ENCODE measurements at regions not wholly inside any gene's neighbourhood (a gene's known extent, or its start where the extent isn't known, plus 50 kb on each side); places are given as distances from the start of the nearest gene placed in this dataset.

DNA sequence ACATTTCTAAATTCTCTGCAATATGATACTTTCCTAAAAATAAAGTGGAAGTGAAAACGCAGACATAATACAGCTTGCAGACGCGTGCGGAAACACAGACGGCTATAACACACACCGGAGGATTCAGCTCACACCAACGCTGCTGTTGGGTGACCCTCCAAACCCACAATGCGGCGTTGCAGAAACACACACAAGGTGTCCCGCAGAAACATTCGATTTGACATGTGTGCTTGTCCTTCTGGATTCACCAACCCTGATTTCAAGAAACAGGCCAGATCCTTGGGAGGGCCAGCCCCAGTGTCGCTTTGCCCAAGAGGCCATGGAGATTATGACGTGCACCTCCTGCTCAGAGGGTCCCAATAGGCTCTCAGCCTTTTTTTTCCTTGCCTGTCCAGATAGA, 136.7 kb upstream of the TCERG1L start:
- no peak overlapping the region for H3K23ac ChIP-seq (ENCODE audit: insufficient read length, low read depth, low read length)
- H3K27me3 ChIP-seq (ENCODE audit: insufficient read depth, low read length), result no peaks in the 10 kb centered on the region
- H4K8ac ChIP-seq (replicated peaks; ENCODE audit: insufficient read length, low read depth, low read length), result no peak overlapping the region
- H2BK5ac ChIP-seq (ENCODE audit: insufficient read length, low read length), result no peak overlapping the region
- no peak overlapping the region for H4K5ac ChIP-seq (ENCODE audit: insufficient read length, low read depth, low read length)
- no peaks in the 10 kb centered on the region for H3K9me3 Mint-ChIP-seq
- no peak overlapping the region for H3K9ac ChIP-seq (ENCODE audit: extremely low read depth, insufficient read length, low read length)
- no peak overlapping the region for H3K4me2 ChIP-seq (ENCODE audit: insufficient read depth, insufficient read length, low read length)
- no CpG with 5 or more reads among the region's 13 CpGs for WGBS (ENCODE audit: extremely low coverage, insufficient read length, low lambda C conversion rate)
- TF ChIP-seq CTCF (conservative IDR thresholded peaks at IDR 0.05), result no peak
- no peak overlapping the region for H3K27ac Mint-ChIP-seq
- no peak for DNase-seq
- peaks cover 6% of the 10 kb centered on the region for H3K27me3 Mint-ChIP-seq (ENCODE audit: low read depth)
- no peak overlapping the region for H2BK15ac ChIP-seq (ENCODE audit: low read depth, low read length)
- H3K79me1 ChIP-seq (ENCODE audit: insufficient read depth, low read depth, low read length, poor library complexity, severe bottlenecking), result no peaks in the 10 kb centered on the region
- no peak overlapping the region for H2BK12ac ChIP-seq (ENCODE audit: insufficient read length, low read depth, low read length)
- no peak overlapping the region for H2AK5ac ChIP-seq (ENCODE audit: insufficient read length, low read length)
- peaks cover 3% of the 10 kb centered on the region; the same call in 1 of the 2 replicates for H3K4me1 ChIP-seq (ENCODE audit: insufficient read depth, low read length)
- H3K4me3 Mint-ChIP-seq, result no peak overlapping the region
- no peak overlapping the region for H3K18ac ChIP-seq (ENCODE audit: insufficient read length, low read depth, low read length)
- no peaks in the 10 kb centered on the region; a peak in 1 of 7 replicates for H3K36me3 Mint-ChIP-seq (ENCODE audit: insufficient read depth in 1 of 3, low read depth in 3 of 3)
- H3K79me2 ChIP-seq (ENCODE audit: insufficient read depth, low read length), result no peaks in the 10 kb centered on the region
- no peak overlapping the region for H3K14ac ChIP-seq (ENCODE audit: insufficient read depth, low read length)
- no peak overlapping the region for H2BK20ac ChIP-seq (ENCODE audit: low read depth, low read length, poor library complexity, severe bottlenecking)
- H3K56ac ChIP-seq (ENCODE audit: insufficient read length, low read depth, low read length), result no peak overlapping the region
- H3K4ac ChIP-seq (ENCODE audit: low read depth, low read length), result no peak overlapping the region
- H3K9me3 ChIP-seq (ENCODE audit: control insufficient read depth, low read depth, low read length), result no peaks in the 10 kb centered on the region
- no peaks in the 10 kb centered on the region for H4K20me1 ChIP-seq (ENCODE audit: control insufficient read depth, insufficient read depth, insufficient read length)
- no peaks in the 10 kb centered on the region for H3K23me2 ChIP-seq (ENCODE audit: insufficient read length, low read depth, low read length, poor library complexity, severe bottlenecking)
- H4K91ac ChIP-seq (ENCODE audit: insufficient read length, low read depth, low read length), result no peak overlapping the region
- H2AFZ ChIP-seq (ENCODE audit: low read length), result no peak overlapping the region
- H3T11ph ChIP-seq (ENCODE audit: low read length), result no peak overlapping the region
- H2BK120ac ChIP-seq (ENCODE audit: low read depth, low read length, poor library complexity, severe bottlenecking), result no peak overlapping the region
- peaks cover 11 to 17% of the 10 kb centered on the region in 2 experiments; a peak in 3 of 4 replicates for H3K4me1 Mint-ChIP-seq
- no peak overlapping the region for H3K27ac ChIP-seq (ENCODE audit: insufficient read length, low read depth, low read length)
